OCI-LY1 (cell line): ENCODE measurements at regions not wholly inside any gene's neighbourhood (a gene's known extent, or its start where the extent isn't known, plus 50 kb on each side); places are given as distances from the start of the nearest gene placed in this dataset.

ENCODE experiments used
- EZH2 ChIP-seq: fragments of 200-600 bp; sonication (generic), shearing (Covaris generic); IDR thresholded peaks from 2 replicates; pipeline ENCODE4 v1.8.0; 2017; ENCODE audit warnings: borderline replicate concordance, mixed run types, mild to moderate bottlenecking, antibody characterized with exemption, low read length, moderate library complexity, mixed read lengths
- TF ChIP-seq, protein P1 (sequence below): fragments of 200-600 bp; sonication (generic), shearing (Covaris generic); IDR thresholded peaks from 2 replicates; pipeline ENCODE4 v1.5.1; 2017; ENCODE audit warnings: mild to moderate bottlenecking, antibody characterized with exemption, low read length, moderate library complexity, mixed read lengths

DNA sequence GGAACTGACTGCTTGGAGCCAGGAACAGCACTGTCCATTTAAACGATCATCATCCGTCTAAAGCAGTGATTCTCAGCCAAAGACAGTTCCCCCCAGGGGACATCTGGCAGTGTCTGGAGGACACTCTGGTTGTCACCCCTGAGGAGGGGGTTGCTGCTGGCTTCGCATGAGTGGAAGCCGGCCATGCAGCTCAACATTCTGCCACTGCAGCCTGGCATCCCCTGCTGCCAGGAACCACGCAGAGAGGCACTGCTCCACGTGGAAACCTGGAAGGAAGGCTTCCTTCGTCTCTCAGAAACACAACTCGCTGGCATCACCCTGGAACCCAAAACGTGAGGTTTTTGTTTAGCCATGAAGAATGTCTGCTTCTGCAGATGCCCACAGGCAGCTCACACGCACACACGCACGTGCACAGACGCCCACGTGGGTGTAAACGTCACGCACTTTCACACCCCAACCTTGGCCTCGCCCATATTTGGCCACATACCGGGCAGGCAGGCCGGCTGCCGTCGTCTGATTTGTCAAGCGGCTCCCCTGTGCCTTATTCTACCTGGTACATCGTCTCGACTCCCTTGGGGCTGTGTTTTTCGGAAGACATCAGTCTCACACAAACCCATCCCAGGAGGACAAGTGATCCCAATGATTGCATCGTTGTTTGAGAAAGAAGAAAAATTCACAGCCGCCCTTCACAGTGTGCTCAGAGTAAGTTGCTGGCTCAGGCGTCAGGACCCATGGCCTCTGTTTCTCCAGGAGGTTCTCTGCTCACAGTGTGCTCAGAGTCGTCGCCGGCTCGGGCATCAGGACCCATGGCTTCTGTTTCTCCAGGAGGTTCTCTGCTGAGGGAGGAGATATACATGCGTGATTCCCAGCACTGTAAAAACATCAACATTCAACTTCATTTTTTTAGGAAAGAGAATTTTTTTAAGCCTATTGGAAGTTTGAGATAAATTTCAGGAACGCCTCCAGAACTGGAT is 127.2 kb upstream of the PPP2R2D start:
- TF ChIP-seq, protein P1, sequence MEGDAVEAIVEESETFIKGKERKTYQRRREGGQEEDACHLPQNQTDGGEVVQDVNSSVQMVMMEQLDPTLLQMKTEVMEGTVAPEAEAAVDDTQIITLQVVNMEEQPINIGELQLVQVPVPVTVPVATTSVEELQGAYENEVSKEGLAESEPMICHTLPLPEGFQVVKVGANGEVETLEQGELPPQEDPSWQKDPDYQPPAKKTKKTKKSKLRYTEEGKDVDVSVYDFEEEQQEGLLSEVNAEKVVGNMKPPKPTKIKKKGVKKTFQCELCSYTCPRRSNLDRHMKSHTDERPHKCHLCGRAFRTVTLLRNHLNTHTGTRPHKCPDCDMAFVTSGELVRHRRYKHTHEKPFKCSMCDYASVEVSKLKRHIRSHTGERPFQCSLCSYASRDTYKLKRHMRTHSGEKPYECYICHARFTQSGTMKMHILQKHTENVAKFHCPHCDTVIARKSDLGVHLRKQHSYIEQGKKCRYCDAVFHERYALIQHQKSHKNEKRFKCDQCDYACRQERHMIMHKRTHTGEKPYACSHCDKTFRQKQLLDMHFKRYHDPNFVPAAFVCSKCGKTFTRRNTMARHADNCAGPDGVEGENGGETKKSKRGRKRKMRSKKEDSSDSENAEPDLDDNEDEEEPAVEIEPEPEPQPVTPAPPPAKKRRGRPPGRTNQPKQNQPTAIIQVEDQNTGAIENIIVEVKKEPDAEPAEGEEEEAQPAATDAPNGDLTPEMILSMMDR, result no peak
- no peak for TF ChIP-seq EZH2
